HCT116 (cell line): ENCODE measurements at regions not wholly inside any gene's neighbourhood (a gene's known extent, or its start where the extent isn't known, plus 50 kb on each side); places are given as distances from the start of the nearest gene placed in this dataset.

Experiments
- EZH2 ChIP-seq: fragments of 200-600 bp; sonication (generic); IDR thresholded peaks from 2 replicates; pipeline ENCODE4 v1.6.1; 2017; ENCODE audit warnings: antibody characterized with exemption, mixed run types
- EZH2phosphoT487 ChIP-seq: fragments of 200-600 bp; IDR thresholded peaks from 2 replicates; pipeline ENCODE4 v1.6.1; 2018; ENCODE audit warnings: antibody characterized with exemption, borderline replicate concordance
- JUND ChIP-seq: IDR thresholded peaks from 2 replicates; pipeline ENCODE4 v1.6.1; 2012
- REST ChIP-seq: IDR thresholded peaks from 2 replicates; pipeline ENCODE4 v1.6.1; 2012; ENCODE audit warnings: low read depth
- ZNF274 ChIP-seq: fragments of 200-500 bp; sonication (Bioruptor generic); IDR thresholded peaks from 2 replicates; pipeline ENCODE4 v1.6.1; 2014; ENCODE audit warnings: mild to moderate bottlenecking, low read depth, low read length, inconsistent platforms
- TF ChIP-seq, protein P1 (sequence below), 3 experiments: fragments of 200-600 bp in 1 of 3; sonication (generic) in 1 of 3; IDR thresholded peaks in 2 of 3; conservative IDR thresholded peaks in 1 of 3; 2 replicates each; pipeline ENCODE4 v1.5.1; 2012 to 2017; ENCODE audit warnings: low read depth in 2 of 3, low read length in 2 of 3, antibody characterized with exemption in 1 of 3, borderline replicate concordance in 1 of 3, control low read depth in 1 of 3, mild to moderate bottlenecking in 1 of 3, mixed read lengths in 1 of 3, mixed run types in 1 of 3, moderate library complexity in 1 of 3; ENCODE audit not compliant: insufficient read depth in 1 of 3

- TF ChIP-seq, protein P1, sequence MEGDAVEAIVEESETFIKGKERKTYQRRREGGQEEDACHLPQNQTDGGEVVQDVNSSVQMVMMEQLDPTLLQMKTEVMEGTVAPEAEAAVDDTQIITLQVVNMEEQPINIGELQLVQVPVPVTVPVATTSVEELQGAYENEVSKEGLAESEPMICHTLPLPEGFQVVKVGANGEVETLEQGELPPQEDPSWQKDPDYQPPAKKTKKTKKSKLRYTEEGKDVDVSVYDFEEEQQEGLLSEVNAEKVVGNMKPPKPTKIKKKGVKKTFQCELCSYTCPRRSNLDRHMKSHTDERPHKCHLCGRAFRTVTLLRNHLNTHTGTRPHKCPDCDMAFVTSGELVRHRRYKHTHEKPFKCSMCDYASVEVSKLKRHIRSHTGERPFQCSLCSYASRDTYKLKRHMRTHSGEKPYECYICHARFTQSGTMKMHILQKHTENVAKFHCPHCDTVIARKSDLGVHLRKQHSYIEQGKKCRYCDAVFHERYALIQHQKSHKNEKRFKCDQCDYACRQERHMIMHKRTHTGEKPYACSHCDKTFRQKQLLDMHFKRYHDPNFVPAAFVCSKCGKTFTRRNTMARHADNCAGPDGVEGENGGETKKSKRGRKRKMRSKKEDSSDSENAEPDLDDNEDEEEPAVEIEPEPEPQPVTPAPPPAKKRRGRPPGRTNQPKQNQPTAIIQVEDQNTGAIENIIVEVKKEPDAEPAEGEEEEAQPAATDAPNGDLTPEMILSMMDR (IDR thresholded peaks at IDR 0.05 in 2 of 3, conservative IDR thresholded peaks at IDR 0.05 in 1 of 3; ENCODE audit: borderline replicate concordance in 1 of 3, insufficient read depth in 1 of 3, low read depth in 2 of 3, low read length in 2 of 3): no peak
- TF ChIP-seq ZNF274 (no peak), EZH2 (no peak), JUND (no peak), REST (no peak), EZH2phosphoT487 (no peak)
These were observed 91.0 kb downstream of the ANKEF1 start for GRCh38 chr20:10125757-10126156.
